Thoracic aorta (tissue), 2 donors: ENCODE measurements at regions not wholly inside any gene's neighbourhood (a gene's known extent, or its start where the extent isn't known, plus 50 kb on each side); places are given as distances from the start of the nearest gene placed in this dataset.

Experiments
- ATAC-seq: fragments of 150-250 bp; one replicate; pipeline ENCODE4 v1.8.0; 2017; ENCODE audit warnings: low read depth; ENCODE audit not compliant: insufficient number of reproducible peaks, low FRiP score
- DNase-seq: peaks from one replicate; pipeline ENCODE4 v3.0.0-alpha.2; 2020; ENCODE audit warnings: low spot score
- H3K27ac ChIP-seq, 2 donors: fragments of 200-600 bp; sonication (generic); 1 replicate in 1 of 2; 2 replicates in 1 of 2; pipeline ENCODE4 v1.5.1; 2016; ENCODE audit warnings: mild to moderate bottlenecking in 2 of 2, moderate library complexity in 2 of 2
- H3K27me3 ChIP-seq: fragments of 200-600 bp; sonication (generic); replicated peaks from 2 replicates; pipeline ENCODE4 v1.6.0; 2016; ENCODE audit warnings: mild to moderate bottlenecking; ENCODE audit not compliant: insufficient read depth
- H3K36me3 ChIP-seq: fragments of 200-600 bp; sonication (generic); one replicate; pipeline ENCODE4 v1.5.1; 2016
- H3K4me1 ChIP-seq, 2 donors: fragments of 200-600 bp; sonication (generic); 1 replicate in 1 of 2; 2 replicates in 1 of 2; pipeline versions ENCODE4 v1.5.1 to v1.6.0; 2016; ENCODE audit warnings: low read depth in 2 of 2, mild to moderate bottlenecking in 1 of 2; ENCODE audit not compliant: control insufficient read depth in 1 of 2
- H3K4me3 ChIP-seq: fragments of 200-600 bp; sonication (generic); 2 replicates; pipeline ENCODE4 v1.5.1; 2016; ENCODE audit warnings: mild to moderate bottlenecking
- H3K9me3 ChIP-seq: fragments of 200-600 bp; sonication (generic); 2 replicates; pipeline ENCODE4 v1.5.1; 2016
- CTCF ChIP-seq: fragments of 200-600 bp; sonication (generic); IDR thresholded peaks from one replicate; pipeline ENCODE4 v1.5.1; 2019; ENCODE audit warnings: antibody characterized with exemption

- H3K27me3 ChIP-seq: no peaks in the 10 kb centered on the region
- no peaks in the 10 kb centered on the region for H3K4me1 ChIP-seq
- ATAC-seq (no peak), DNase-seq (no peak)
- no peak overlapping the region for H3K27ac ChIP-seq
- no peaks in the 10 kb centered on the region for H3K9me3 ChIP-seq
- no peaks in the 10 kb centered on the region for H3K36me3 ChIP-seq
- no peak for TF ChIP-seq CTCF
- no peak overlapping the region for H3K4me3 ChIP-seq
These were observed 134.3 kb upstream of the SLITRK5 start for GRCh38 chr13:87536899-87537298.

DNA sequence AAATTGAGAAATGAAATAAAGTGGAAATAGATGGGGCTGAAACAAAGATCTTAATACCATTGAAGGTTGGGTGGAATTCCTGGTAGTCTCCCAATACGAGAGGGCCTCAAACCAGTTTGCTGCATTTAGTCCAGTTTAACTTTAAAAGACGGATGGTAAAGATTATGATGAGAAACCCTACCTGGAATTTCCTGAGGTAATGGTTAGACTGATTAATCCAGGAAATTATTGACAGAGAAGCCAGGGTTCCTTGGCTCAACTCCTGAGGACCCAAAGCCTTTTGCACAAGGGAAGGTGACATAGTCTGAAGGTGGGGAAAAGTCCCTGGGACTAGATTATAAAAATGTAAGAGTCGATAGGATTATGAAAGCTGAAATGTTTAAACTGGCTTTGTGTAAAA lies 133.2 kb upstream of the SLITRK5 start:
- Histone ChIP-seq H3K27me3 (no peaks in the 10 kb centered on the region), H3K27ac (no peak overlapping the region), H3K4me3 (no peak overlapping the region), H3K4me1 (no peaks in the 10 kb centered on the region), H3K9me3 (no peaks in the 10 kb centered on the region), H3K36me3 (no peaks in the 10 kb centered on the region)
- ATAC-seq: no peak
- DNase-seq: no peak
- TF ChIP-seq CTCF: no peak

- Histone ChIP-seq H3K9me3 (no peaks in the 10 kb centered on the region), H3K36me3 (no peaks in the 10 kb centered on the region), H3K27me3 (no peaks in the 10 kb centered on the region), H3K27ac (no peak overlapping the region), H3K4me1 (no peaks in the 10 kb centered on the region), H3K4me3 (no peak overlapping the region)
- ATAC-seq: no peak
- TF ChIP-seq CTCF: no peak
- DNase-seq: no peak
These were observed 132.7 kb upstream of the SLITRK5 start for GRCh38 chr13:87538366-87539052.

- DNase-seq: no peak
These were observed 118.0 kb upstream of the SLITRK5 start for GRCh38 chr13:87553142-87553541.

DNA sequence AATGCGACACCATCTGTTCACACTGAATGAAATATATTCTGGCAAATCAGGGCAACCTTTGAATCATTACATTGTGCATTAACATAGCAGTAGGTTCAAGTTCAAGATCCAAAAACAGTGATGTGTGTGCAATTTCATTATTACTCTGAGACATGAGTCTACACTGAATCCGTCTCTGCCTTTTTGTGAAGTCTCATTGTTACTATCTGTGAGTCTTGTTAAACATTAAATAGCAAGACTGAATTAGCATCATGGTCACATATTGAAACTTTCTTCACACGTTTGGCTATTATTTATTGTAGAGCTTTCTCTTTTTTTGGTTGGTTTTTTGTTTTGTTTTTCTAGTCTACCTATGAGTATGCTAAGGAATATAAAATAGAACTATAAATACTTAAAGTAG lies 117.1 kb upstream of the SLITRK5 start:
- no peaks in the 10 kb centered on the region for H3K9me3 ChIP-seq
- no peaks in the 10 kb centered on the region for H3K4me1 ChIP-seq
- no peak overlapping the region for H3K4me3 ChIP-seq
- no peak overlapping the region for H3K27ac ChIP-seq
- no peak for DNase-seq
- no peaks in the 10 kb centered on the region for H3K36me3 ChIP-seq
- ATAC-seq: no peak
- no peak for TF ChIP-seq CTCF
- H3K27me3 ChIP-seq: no peaks in the 10 kb centered on the region

More at GRCh38 chr13:87553142-87553541, 118.0 kb upstream of the SLITRK5 start:
- H3K27me3 ChIP-seq: no peaks in the 10 kb centered on the region
- H3K4me3 ChIP-seq: no peak overlapping the region
- no peak overlapping the region for H3K27ac ChIP-seq
- no peaks in the 10 kb centered on the region for H3K36me3 ChIP-seq
- no peak for ATAC-seq
- H3K4me1 ChIP-seq: no peaks in the 10 kb centered on the region
- TF ChIP-seq CTCF: no peak
- no peaks in the 10 kb centered on the region for H3K9me3 ChIP-seq
